IMR-90 (cell line): ENCODE measurements at regions not wholly inside any gene's neighbourhood (a gene's known extent, or its start where the extent isn't known, plus 50 kb on each side); places are given as distances from the start of the nearest gene placed in this dataset.
"Not testable (repeated sequence)": the region's sequence is repeated elsewhere in the genome, so short reads cannot be mapped to it uniquely, and the experiment has no call there.

Source experiments
- ATAC-seq: fragments of 200-7000 bp; cut with Tn5 transposase; 2 replicates; pipeline ENCODE4 v1.9.1; 2020; ENCODE audit warnings: low read depth, mild to moderate bottlenecking, moderate library complexity
- BruUV-seq: library from RNA; stranded (reverse); fragments of 400-500 nt; replicated peaks from 2 replicates; lab custom pipeline; 2021; lab: Mats Ljungman, UMichigan
- CTCF ChIA-PET: fragments of 300-600 bp; formaldehyde crosslinking; extraction: SDS; loops from one replicate; lab custom pipeline; 2021; ENCODE audit warnings: antibody characterized with exemption; lab: Yijun Ruan, JAX
- POLR2A ChIA-PET: fragments of 300-600 bp; sonication (Branson Sonifier 250); formaldehyde crosslinking; loops from one replicate; lab custom pipeline; 2022; ENCODE audit warnings: antibody characterized with exemption; ENCODE audit not compliant: unreplicated experiment; lab: Charles Lee
- DNase-seq: peaks from one replicate; pipeline ENCODE4 v3.0.0; 2013
- H2AFZ ChIP-seq: replicated peaks from 2 replicates; pipeline ENCODE3; 2013; ENCODE audit warnings: low read length, mild to moderate bottlenecking; ENCODE audit not compliant: poor library complexity
- H2AK5ac ChIP-seq: 2 replicates; pipeline ENCODE4 v1.6.1; 2013; ENCODE audit warnings: low read depth, low read length, inconsistent platforms
- H2AK9ac ChIP-seq: replicated peaks from 2 replicates; pipeline ENCODE3; 2013; ENCODE audit warnings: mild to moderate bottlenecking, low read depth, low read length, moderate library complexity; ENCODE audit not compliant: poor library complexity
- H2BK120ac ChIP-seq: 2 replicates; pipeline ENCODE4 v1.6.1; 2013; ENCODE audit warnings: low read depth, low read length, inconsistent platforms
- H2BK15ac ChIP-seq: 3 replicates; pipeline ENCODE4 v1.6.1; 2013; ENCODE audit warnings: low read depth, low read length, inconsistent platforms
- H2BK20ac ChIP-seq: 2 replicates; pipeline ENCODE4 v1.6.1; 2013; ENCODE audit warnings: low read depth, mild to moderate bottlenecking, inconsistent platforms, low read length, moderate library complexity
- H2BK5ac ChIP-seq: 2 replicates; pipeline ENCODE4 v1.6.1; 2013; ENCODE audit warnings: mild to moderate bottlenecking, low read depth, low read length, inconsistent platforms; ENCODE audit not compliant: poor library complexity, severe bottlenecking
- H3K14ac ChIP-seq: replicated peaks from 2 replicates; pipeline ENCODE4 v1.6.1; 2013; ENCODE audit warnings: low read depth, low read length, inconsistent platforms
- H3K18ac ChIP-seq: 2 replicates; pipeline ENCODE4 v1.6.1; 2013; ENCODE audit warnings: low read depth, low read length, control low read depth
- H3K23ac ChIP-seq: 2 replicates; pipeline ENCODE4 v1.6.1; 2013; ENCODE audit warnings: low read depth, low read length, inconsistent platforms
- H3K27ac ChIP-seq: 2 replicates; pipeline ENCODE4 v1.5.1; 2013; ENCODE audit warnings: mild to moderate bottlenecking, control low read depth, low read length; ENCODE audit not compliant: insufficient read depth
- H3K27me3 ChIP-seq: 2 replicates; pipeline ENCODE4 v1.6.1; 2013; ENCODE audit warnings: low read length; ENCODE audit not compliant: control insufficient read depth, insufficient read depth
- H3K36me3 ChIP-seq: 2 replicates; pipeline ENCODE4 v1.6.1; 2013; ENCODE audit warnings: low read length, mixed read lengths; ENCODE audit not compliant: control insufficient read depth, insufficient read depth
- H3K4ac ChIP-seq: 2 replicates; pipeline ENCODE4 v1.6.1; 2013; ENCODE audit warnings: low read depth, low read length, inconsistent platforms
- H3K4me1 ChIP-seq: 2 replicates; pipeline ENCODE4 v1.6.1; 2013; ENCODE audit warnings: low read length, mixed read lengths; ENCODE audit not compliant: control insufficient read depth, insufficient read depth
- H3K4me2 ChIP-seq: 2 replicates; pipeline ENCODE4 v1.6.1; 2013; ENCODE audit warnings: low read depth, mild to moderate bottlenecking, control low read depth, low read length, moderate library complexity
- H3K4me3 ChIP-seq: 2 replicates; pipeline ENCODE4 v1.5.1; 2013; ENCODE audit warnings: low read depth, mild to moderate bottlenecking, control low read depth, low read length, moderate library complexity; ENCODE audit not compliant: insufficient read depth
- H3K56ac ChIP-seq: 2 replicates; pipeline ENCODE4 v1.6.1; 2013; ENCODE audit warnings: low read length, inconsistent platforms; ENCODE audit not compliant: insufficient read depth; ENCODE audit errors: extremely low read depth
- H3K79me1 ChIP-seq, 2 experiments: 2 replicates each; pipeline ENCODE4 v1.6.1; 2013; ENCODE audit warnings: low read length in 2 of 2, inconsistent platforms in 1 of 2, low read depth in 1 of 2
- H3K9ac ChIP-seq: 2 replicates; pipeline ENCODE4 v1.6.1; 2013; ENCODE audit warnings: low read depth, low read length, control low read depth
- H3K9me1 ChIP-seq: 2 replicates; pipeline ENCODE4 v1.6.1; 2013; ENCODE audit warnings: low read length, inconsistent platforms; ENCODE audit not compliant: insufficient read depth
- H3K9me3 ChIP-seq: 2 replicates; pipeline ENCODE4 v1.6.1; 2013; ENCODE audit warnings: low read length; ENCODE audit not compliant: control insufficient read depth, insufficient read depth
- H4K20me1 ChIP-seq: 2 replicates; pipeline ENCODE4 v1.6.1; 2013; ENCODE audit warnings: low read length, inconsistent platforms; ENCODE audit not compliant: insufficient read depth
- H4K5ac ChIP-seq: 2 replicates; pipeline ENCODE4 v1.6.1; 2013; ENCODE audit warnings: mild to moderate bottlenecking, low read depth, low read length, control low read depth
- H4K8ac ChIP-seq, 2 experiments: 2 replicates each; pipeline ENCODE4 v1.6.1; 2013; ENCODE audit warnings: low read depth in 2 of 2, low read length in 2 of 2, control low read depth in 1 of 2, inconsistent platforms in 1 of 2
- H4K91ac ChIP-seq: 2 replicates; pipeline ENCODE4 v1.6.1; 2013; ENCODE audit warnings: low read depth, low read length, inconsistent platforms; ENCODE audit not compliant: insufficient read depth
- CEBPB ChIP-seq: IDR thresholded peaks from 2 replicates; pipeline ENCODE4 v1.6.1; 2012; ENCODE audit warnings: low read depth, low read length, improper control_type of control experiment
- CHD1 ChIP-seq: IDR thresholded peaks from 2 replicates; pipeline ENCODE4 v1.6.1; 2012; ENCODE audit warnings: low read depth, low read length, improper control_type of control experiment
- MXI1 ChIP-seq: IDR thresholded peaks from 2 replicates; pipeline ENCODE4 v1.6.1; 2012; ENCODE audit warnings: low read depth, mild to moderate bottlenecking, low read length, moderate library complexity, borderline replicate concordance
- WGBS, 2 experiments: methylation state at CpG; one replicate each; pipeline versions ENCODE4 v1.1.5 to v1.1.7; 2013; ENCODE audit warnings: missing lambda C conversion rate in 2 of 2; ENCODE audit not compliant: insufficient read length in 1 of 2; ENCODE audit errors: extremely low coverage in 2 of 2; 5-methylcytosine and 5-hydroxymethylcytosine counted together
- dilution Hi-C: fragments of 300-500 bp; cut with HindIII; formaldehyde crosslinking; loops from one replicate; pipeline ENCODE4 v1.14.3; 2018; ENCODE audit warnings: low sequenced_read_pairs; ENCODE audit not compliant: unreplicated experiment
- in situ Hi-C: fragments of 300-500 bp; cut with MboI; formaldehyde crosslinking; loops from 3 replicates; pipeline ENCODE4 v1.14.3; 2019; ENCODE audit warnings: low sequenced_read_pairs, inconsistent platforms, mixed read lengths
- intact Hi-C: fragments of 100-400 bp; cut with micrococcal nuclease; formaldehyde crosslinking; loops from 2 replicates; pipeline ENCODE4 v1.10.0; 2022
- TF ChIP-seq, protein P1 (sequence below): conservative IDR thresholded peaks from 2 replicates; pipeline ENCODE4 v1.5.1; 2012; ENCODE audit warnings: mild to moderate bottlenecking, low read depth, low read length, improper control_type of control experiment

DNA sequence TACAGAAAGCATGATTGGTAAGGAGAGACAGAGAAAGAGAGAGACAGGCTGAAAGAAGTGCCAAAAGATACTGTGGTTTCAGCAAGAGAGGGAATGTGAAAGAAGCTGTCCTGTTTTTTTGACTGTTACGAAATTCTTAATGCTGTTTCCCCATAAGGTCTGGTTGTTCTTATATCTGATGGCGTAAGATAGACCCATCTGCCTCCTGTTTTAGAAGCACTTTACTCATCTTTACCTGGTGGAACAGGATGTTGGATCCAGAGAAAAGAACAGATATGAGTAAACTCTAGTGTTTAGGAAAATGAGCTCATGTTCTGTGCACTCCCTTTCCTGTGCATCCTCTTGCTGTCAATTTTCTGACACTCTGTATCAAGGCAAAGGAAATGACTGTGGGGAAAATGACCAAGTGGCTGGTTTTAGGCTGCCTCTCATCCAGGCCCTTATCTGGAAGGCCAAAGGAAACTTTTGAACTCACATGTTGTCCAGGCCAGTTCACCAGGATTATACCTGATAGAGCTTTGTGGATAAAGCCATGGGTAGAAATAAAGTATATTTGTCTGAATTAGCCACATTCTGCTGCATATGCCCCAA is 311.7 kb upstream of the HTR2C start:
- Histone ChIP-seq H4K8ac (no peak overlapping the region), H3K23ac (no peak overlapping the region), H3K4me1 (no peaks in the 10 kb centered on the region), H3K9me3 (no peaks in the 10 kb centered on the region), H3K4ac (no peak overlapping the region), H4K20me1 (no peaks in the 10 kb centered on the region), H3K9me1 (no peaks in the 10 kb centered on the region), H2BK120ac (no peak overlapping the region), H2AK9ac (no peak overlapping the region), H3K4me2 (no peak overlapping the region), H2BK5ac (no peak overlapping the region), H3K36me3 (no peaks in the 10 kb centered on the region), H4K5ac (no peak overlapping the region), H3K4me3 (no peak overlapping the region), H2BK15ac (no peak overlapping the region), H2AK5ac (no peak overlapping the region), H3K27ac (no peak overlapping the region), H3K14ac (no peak overlapping the region), H3K27me3 (no peaks in the 10 kb centered on the region; the same call in 1 of the 2 replicates), H3K56ac (no peak overlapping the region), H3K79me1 (no peaks in the 10 kb centered on the region), H2AFZ (no peak overlapping the region), H2BK20ac (no peak overlapping the region), H3K18ac (no peak overlapping the region), H4K91ac (no peak overlapping the region), H3K9ac (no peak overlapping the region)
- no peak for TF ChIP-seq CHD1
- TF ChIP-seq, protein P1, sequence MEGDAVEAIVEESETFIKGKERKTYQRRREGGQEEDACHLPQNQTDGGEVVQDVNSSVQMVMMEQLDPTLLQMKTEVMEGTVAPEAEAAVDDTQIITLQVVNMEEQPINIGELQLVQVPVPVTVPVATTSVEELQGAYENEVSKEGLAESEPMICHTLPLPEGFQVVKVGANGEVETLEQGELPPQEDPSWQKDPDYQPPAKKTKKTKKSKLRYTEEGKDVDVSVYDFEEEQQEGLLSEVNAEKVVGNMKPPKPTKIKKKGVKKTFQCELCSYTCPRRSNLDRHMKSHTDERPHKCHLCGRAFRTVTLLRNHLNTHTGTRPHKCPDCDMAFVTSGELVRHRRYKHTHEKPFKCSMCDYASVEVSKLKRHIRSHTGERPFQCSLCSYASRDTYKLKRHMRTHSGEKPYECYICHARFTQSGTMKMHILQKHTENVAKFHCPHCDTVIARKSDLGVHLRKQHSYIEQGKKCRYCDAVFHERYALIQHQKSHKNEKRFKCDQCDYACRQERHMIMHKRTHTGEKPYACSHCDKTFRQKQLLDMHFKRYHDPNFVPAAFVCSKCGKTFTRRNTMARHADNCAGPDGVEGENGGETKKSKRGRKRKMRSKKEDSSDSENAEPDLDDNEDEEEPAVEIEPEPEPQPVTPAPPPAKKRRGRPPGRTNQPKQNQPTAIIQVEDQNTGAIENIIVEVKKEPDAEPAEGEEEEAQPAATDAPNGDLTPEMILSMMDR: no peak
- no peak for TF ChIP-seq MXI1
- TF ChIP-seq CEBPB: no peak
- WGBS, 2 experiments: no CpG with 5 or more reads among the region's 2 CpGs
- intact Hi-C loops (no loop called here), dilution Hi-C loops (no loop called here), in situ Hi-C loops (no loop called here)
- DNase-seq: no peak
- CTCF ChIA-PET: no interaction called here
- ATAC-seq: no peak
- POLR2A ChIA-PET: no interaction called here
- no TSS peak for BruUV-seq

DNA sequence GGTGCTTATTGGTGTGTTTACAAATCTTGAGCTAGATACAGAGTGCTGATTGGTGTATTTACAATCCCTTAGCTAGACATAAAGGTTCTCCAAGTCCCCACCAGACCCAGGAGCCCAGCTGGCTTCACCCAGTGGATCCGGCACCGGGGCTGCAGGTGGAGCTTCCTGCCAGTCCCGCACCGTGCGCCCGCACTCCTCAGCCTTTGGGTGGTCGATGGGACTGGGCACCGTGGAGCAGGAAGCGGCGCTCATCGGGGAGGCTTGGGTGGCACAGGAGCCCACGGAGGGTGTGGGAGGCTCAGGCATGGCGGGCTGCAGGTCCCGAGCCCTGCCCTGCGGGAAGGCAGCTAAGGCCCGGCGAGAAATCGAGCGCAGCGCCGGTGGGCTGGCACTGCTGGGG is 313.5 kb upstream of the HTR2C start:
- H3K23ac ChIP-seq, H4K5ac ChIP-seq, intact Hi-C loops, H3K4ac ChIP-seq, H3K36me3 ChIP-seq, H3K27ac ChIP-seq, H3K4me1 ChIP-seq, H4K8ac ChIP-seq, H2AFZ ChIP-seq, dilution Hi-C loops, H2BK15ac ChIP-seq, H3K56ac ChIP-seq, H2BK120ac ChIP-seq, H2AK9ac ChIP-seq, H3K4me2 ChIP-seq, H3K4me3 ChIP-seq, H2BK20ac ChIP-seq, H3K18ac ChIP-seq, in situ Hi-C loops, DNase-seq, ATAC-seq, H3K14ac ChIP-seq, POLR2A ChIA-PET, H3K9me3 ChIP-seq, H4K91ac ChIP-seq, H4K20me1 ChIP-seq, H2BK5ac ChIP-seq, BruUV-seq, CTCF ChIA-PET, H3K9ac ChIP-seq, H3K27me3 ChIP-seq, H3K9me1 ChIP-seq, H3K79me1 ChIP-seq, H2AK5ac ChIP-seq: not testable (repeated sequence)
- 60% methylated on average over 1 of the region's 21 CpGs; no CpG with 5 or more reads in 1 of the 2 experiments for WGBS, 2 experiments
